K562 (cell line): ENCODE measurements at regions not wholly inside any gene's neighbourhood (a gene's known extent, or its start where the extent isn't known, plus 50 kb on each side); places are given as distances from the start of the nearest gene placed in this dataset.
A peak's percentile ranks its signal among the peaks of the same experiment; 100 is the strongest.

Source experiments
- ATAC-seq: fragments of 200-7000 bp; cut with Tn5 transposase; 3 replicates; pipeline ENCODE4 v1.9.1; 2020; ENCODE audit warnings: moderate library complexity
- BruUV-seq: library from RNA; stranded (reverse); fragments of 400-500 nt; replicated peaks from 2 replicates; lab custom pipeline; 2021; lab: Mats Ljungman, UMichigan
- CTCF ChIA-PET: fragments of 300-600 bp; formaldehyde crosslinking; extraction: SDS; loops from one replicate; lab custom pipeline; 2021; ENCODE audit warnings: low intra/inter-chr PET ratio; lab: Yijun Ruan, JAX
- POLR2A ChIA-PET: fragments of 300-600, 350-650 bp; sonication (Branson Sonifier 250); formaldehyde crosslinking; extraction: SDS; loops from one replicate; lab custom pipeline; 2021; ENCODE audit warnings: antibody characterized with exemption, inconsistent platforms; lab: Yijun Ruan, JAX
- DNase-seq, 4 experiments: peaks; one replicate each; pipeline versions ENCODE4 v3.0.0 to v3.0.0-alpha.2; 2011 to 2018; ENCODE audit warnings: low spot score in 3 of 4, mixed read lengths in 3 of 4; ENCODE audit errors: extremely low read depth in 1 of 4
- FAIRE-seq: peaks from 2 replicates; lab custom pipeline; 2011; peaks lifted over from hg19 to GRCh38; lab: Jason Lieb, UNC
- H2AFZ ChIP-seq: 2 replicates; pipeline ENCODE4 v1.6.0; 2011; ENCODE audit warnings: low read depth, low read length, control low read depth, inconsistent platforms
- H3K27ac ChIP-seq: fragments of 200-600 bp; 3 replicates; pipeline ENCODE4 v1.8.0; 2011; ENCODE audit warnings: low read depth, mild to moderate bottlenecking, control low read depth, inconsistent platforms, low read length, moderate library complexity, mixed read lengths; ENCODE audit errors: extremely low read depth
- H3K27me3 ChIP-seq, 2 experiments: fragments of 300-600 bp in 1 of 2; 2 replicates in 1 of 2; 3 replicates in 1 of 2; pipeline versions ENCODE4 v1.6.0 to v1.8.0; 2011; ENCODE audit warnings: inconsistent platforms in 2 of 2, low read length in 2 of 2, mild to moderate bottlenecking in 1 of 2, mixed read lengths in 1 of 2, moderate library complexity in 1 of 2; ENCODE audit not compliant: control insufficient read depth in 2 of 2, insufficient read depth in 2 of 2
- H3K36me3 ChIP-seq: fragments of 300-600 bp; 3 replicates; pipeline ENCODE4 v1.8.0; 2011; ENCODE audit warnings: mild to moderate bottlenecking, low read length, inconsistent platforms; ENCODE audit not compliant: control insufficient read depth, insufficient read depth
- H3K4me1 ChIP-seq, 2 experiments: fragments of 200-600 bp in 1 of 2; replicated peaks in 1 of 2; 2 replicates in 1 of 2; 3 replicates in 1 of 2; pipeline versions ENCODE4 v1.5.1 to v1.8.0; 2011; ENCODE audit warnings: inconsistent platforms in 2 of 2, low read length in 2 of 2, mild to moderate bottlenecking in 1 of 2, mixed read lengths in 1 of 2, moderate library complexity in 1 of 2; ENCODE audit not compliant: control insufficient read depth in 2 of 2, insufficient read depth in 2 of 2
- H3K4me2 ChIP-seq: 2 replicates; pipeline ENCODE4 v1.6.1; 2011; ENCODE audit warnings: low read length, control low read depth, inconsistent platforms, mixed read lengths; ENCODE audit not compliant: insufficient read depth
- H3K4me3 ChIP-seq: fragments of 200-600 bp; sonication (generic), shearing (Covaris generic); 2 replicates; pipeline ENCODE4 v1.5.1; 2016; ENCODE audit warnings: control low read depth, inconsistent platforms
- H3K79me2 ChIP-seq: fragments of 200-600 bp; 3 replicates; pipeline ENCODE4 v1.8.0; 2011; ENCODE audit warnings: low read length, inconsistent platforms; ENCODE audit not compliant: control insufficient read depth, insufficient read depth
- H3K9ac ChIP-seq, 2 experiments: 2 replicates each; pipeline versions ENCODE4 v1.6.0 to v1.6.1; 2011; ENCODE audit warnings: low read depth in 2 of 2, low read length in 2 of 2, control low read depth in 1 of 2, inconsistent platforms in 1 of 2, mild to moderate bottlenecking in 1 of 2, mixed read lengths in 1 of 2; ENCODE audit not compliant: insufficient read depth in 1 of 2
- H3K9me1 ChIP-seq: one replicate; pipeline ENCODE4 v1.6.0; 2011; ENCODE audit warnings: inconsistent platforms, mild to moderate bottlenecking, low read length, moderate library complexity; ENCODE audit not compliant: control insufficient read depth, insufficient read depth
- H3K9me3 ChIP-seq: replicated peaks from 2 replicates; pipeline ENCODE4 v1.5.1; 2011; ENCODE audit warnings: low read depth, low read length, inconsistent platforms; ENCODE audit not compliant: control insufficient read depth, insufficient read depth
- H4K20me1 ChIP-seq: replicated peaks from 2 replicates; pipeline ENCODE4 v1.6.1; 2011; ENCODE audit warnings: low read length, inconsistent platforms, mixed read lengths; ENCODE audit not compliant: control insufficient read depth, insufficient read depth
- ASH1L ChIP-seq: fragments of 450-650 bp; IDR thresholded peaks from 2 replicates; pipeline ENCODE4 v1.6.1; 2018; ENCODE audit warnings: borderline replicate concordance, mild to moderate bottlenecking, low read depth; ENCODE audit not compliant: partially characterized antibody
- ATF7 ChIP-seq: fragments of 450-650 bp; IDR thresholded peaks from 2 replicates; pipeline ENCODE4 v1.7.1; 2014; ENCODE audit warnings: mild to moderate bottlenecking, moderate library complexity
- FIP1L1 ChIP-seq: fragments of 200-400 bp; formaldehyde crosslinking; IDR thresholded peaks from 2 replicates; pipeline ENCODE4 v1.6.1; 2018; ENCODE audit warnings: mild to moderate bottlenecking, low read depth, low read length; ENCODE audit not compliant: poor library complexity, severe bottlenecking
- LARP7 ChIP-seq: fragments of 450-650 bp; IDR thresholded peaks from 2 replicates; pipeline ENCODE4 v1.6.1; 2016
- RAD21 ChIP-seq, 2 experiments: fragments of 250-450 bp in 1 of 2; fragments of 450-650 bp in 1 of 2; sonication (Bioruptor Pico) in 1 of 2; formaldehyde crosslinking in 1 of 2; IDR thresholded peaks in 1 of 2; conservative IDR thresholded peaks in 1 of 2; 2 replicates each; pipeline versions ENCODE4 v1.4.0 to v1.8.0; 2020 to 2022; ENCODE audit warnings: mild to moderate bottlenecking in 2 of 2, moderate library complexity in 1 of 2
- RBBP5 ChIP-seq: fragments of 200-600 bp; sonication (generic); IDR thresholded peaks from 2 replicates; pipeline ENCODE4 v1.6.1; 2012; ENCODE audit warnings: borderline replicate concordance, mild to moderate bottlenecking, low read length, control low read depth, inconsistent platforms; ENCODE audit not compliant: insufficient read depth, poor library complexity, severe bottlenecking
- RBM22 ChIP-seq: fragments of 200-400 bp; formaldehyde crosslinking; IDR thresholded peaks from 2 replicates; pipeline ENCODE4 v1.6.1; 2018; ENCODE audit warnings: low read length, low read depth; ENCODE audit not compliant: poor library complexity, severe bottlenecking
- RFX7 ChIP-seq: fragments of 250-450 bp; sonication (Bioruptor Pico); IDR thresholded peaks from 2 replicates; pipeline ENCODE4 v1.5.1; 2021; ENCODE audit warnings: mild to moderate bottlenecking
- SIN3A ChIP-seq, 2 experiments: fragments of 150-350 bp in 1 of 2; IDR thresholded peaks; 2 replicates each; pipeline ENCODE4 v1.6.1; 2011 to 2016; ENCODE audit warnings: borderline replicate concordance in 2 of 2, low read depth in 2 of 2, low read length in 2 of 2, mild to moderate bottlenecking in 2 of 2, moderate library complexity in 2 of 2; ENCODE audit not compliant: control insufficient read depth in 1 of 2
- STAT6 ChIP-seq: sonication (generic); formaldehyde crosslinking; IDR thresholded peaks from 2 replicates; pipeline ENCODE4 v1.8.1; 2023; ENCODE audit warnings: mild to moderate bottlenecking, missing genetic modification reagents
- ZNF232 ChIP-seq: sonication (generic); formaldehyde crosslinking; IDR thresholded peaks from 2 replicates; pipeline ENCODE4 v1.8.0; 2022; ENCODE audit warnings: mild to moderate bottlenecking, missing genetic modification reagents
- ZNF263 ChIP-seq: sonication (generic); formaldehyde crosslinking; IDR thresholded peaks from 2 replicates; pipeline ENCODE4 v1.8.0; 2022; ENCODE audit warnings: mild to moderate bottlenecking, missing genetic modification reagents, borderline replicate concordance
- ZNF280A ChIP-seq: fragments of 450-650 bp; IDR thresholded peaks from 2 replicates; pipeline ENCODE4 v1.6.1; 2018; ENCODE audit warnings: mild to moderate bottlenecking, low read depth; ENCODE audit not compliant: partially characterized antibody
- ZNF512 ChIP-seq: IDR thresholded peaks from 2 replicates; pipeline ENCODE4 v1.6.1; 2016; ENCODE audit warnings: missing genetic modification characterization, missing compliant biosample characterization
- WGBS: fragments of 100-300 bp; shearing (Covaris generic); methylation state at CpG from one replicate; pipeline ENCODE4 v1.1.6; 2016; ENCODE audit warnings: low coverage, mixed read lengths; ENCODE audit not compliant: insufficient coverage; ENCODE audit errors: missing lambda C conversion rate; 5-methylcytosine and 5-hydroxymethylcytosine counted together
- in situ Hi-C: fragments of 300-500 bp; cut with MboI; formaldehyde crosslinking; loops from 4 replicates; pipeline ENCODE4 v1.15.0; 2018; ENCODE audit warnings: inconsistent platforms, mixed read lengths
- intact Hi-C: fragments of 100-400 bp; cut with micrococcal nuclease; formaldehyde crosslinking; loops from 2 replicates; pipeline ENCODE4 v1.14.2; 2022
- TF ChIP-seq, protein P1 (sequence below): fragments of 250-450 bp; sonication (Bioruptor Pico); IDR thresholded peaks from 2 replicates; pipeline ENCODE4 v1.4.0; 2020

DNA sequence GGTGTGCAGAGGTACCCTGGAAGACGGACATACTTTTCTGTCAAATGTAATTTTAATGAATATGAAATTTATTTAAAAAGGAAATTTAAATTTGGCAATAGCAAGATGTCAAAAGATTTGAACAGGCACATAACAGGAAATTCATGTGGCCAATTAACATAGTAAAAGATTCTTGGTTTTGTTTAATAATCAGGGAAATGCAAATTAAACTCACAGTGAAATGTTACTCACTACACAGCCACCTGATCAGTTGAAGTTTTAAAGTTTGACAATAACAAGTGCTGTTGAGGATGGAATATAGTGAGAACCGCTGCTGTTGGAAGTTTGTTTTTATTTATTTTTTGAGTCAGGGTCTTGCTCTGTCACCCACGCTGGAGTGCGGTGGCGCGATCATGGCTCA is 63.9 kb downstream of the TEX35 start:
- intact Hi-C loops: no loop called here
- H3K9ac ChIP-seq: no peak overlapping the region
- no peak overlapping the region for H3K4me2 ChIP-seq
- POLR2A ChIA-PET: interaction anchor here (0.6 kb wide), 1 partner anchor 22 kb away, joined by 3 read pairs; no protein-coding TSS in a partner anchor
- FAIRE-seq (peak; percentile 32), DNase-seq (no peak), ATAC-seq (no peak)
- H3K27ac ChIP-seq: no peak overlapping the region
- no peaks in the 10 kb centered on the region for H3K36me3 ChIP-seq
- CTCF ChIA-PET: no interaction called here
- H3K9me3 ChIP-seq: no peaks in the 10 kb centered on the region
- H4K20me1 ChIP-seq: peaks cover 4% of the 10 kb centered on the region; the same call in 1 of the 2 replicates
- H3K27me3 ChIP-seq: peaks cover 2 to 4% of the 10 kb centered on the region in 2 experiments; a peak in 1 of 5 replicates
- in situ Hi-C loops: no loop called here
- H2AFZ ChIP-seq: no peak overlapping the region
- H3K4me1 ChIP-seq: no peaks in the 10 kb centered on the region
- 3% methylated on average over 6 of the region's 6 CpGs for WGBS
- H3K9me1 ChIP-seq: no peaks in the 10 kb centered on the region
- no peak overlapping the region for H3K4me3 ChIP-seq
- no peaks in the 10 kb centered on the region for H3K79me2 ChIP-seq
- BruUV-seq: no TSS peak
- no peak for TF ChIP-seq RFX7 (CRISPR knock-in tag)
- no peak for TF ChIP-seq LARP7
- no peak for TF ChIP-seq ZNF280A
- no peak for TF ChIP-seq RAD21 (CRISPR knock-in tag; conservative IDR thresholded peaks at IDR 0.05 in 1 of 2, IDR thresholded peaks at IDR 0.05 in 1 of 2)
- TF ChIP-seq ZNF512 (tag): no peak
- no peak for TF ChIP-seq RBM22
- no peak for TF ChIP-seq SIN3A (IDR thresholded peaks at IDR 0.05; ENCODE audit: borderline replicate concordance in 2 of 2, control insufficient read depth in 1 of 2, low read depth in 2 of 2, low read length in 2 of 2)
- TF ChIP-seq ZNF232: no peak
- no peak for TF ChIP-seq FIP1L1
- TF ChIP-seq, protein P1, sequence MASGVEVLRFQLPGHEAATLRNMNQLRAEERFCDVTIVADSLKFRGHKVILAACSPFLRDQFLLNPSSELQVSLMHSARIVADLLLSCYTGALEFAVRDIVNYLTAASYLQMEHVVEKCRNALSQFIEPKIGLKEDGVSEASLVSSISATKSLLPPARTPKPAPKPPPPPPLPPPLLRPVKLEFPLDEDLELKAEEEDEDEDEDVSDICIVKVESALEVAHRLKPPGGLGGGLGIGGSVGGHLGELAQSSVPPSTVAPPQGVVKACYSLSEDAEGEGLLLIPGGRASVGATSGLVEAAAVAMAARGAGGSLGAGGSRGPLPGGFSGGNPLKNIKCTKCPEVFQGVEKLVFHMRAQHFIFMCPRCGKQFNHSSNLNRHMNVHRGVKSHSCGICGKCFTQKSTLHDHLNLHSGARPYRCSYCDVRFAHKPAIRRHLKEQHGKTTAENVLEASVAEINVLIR (CRISPR knock-in tag): no peak
- no peak for TF ChIP-seq ATF7
- no peak for TF ChIP-seq STAT6 (CRISPR knock-in tag)
- no peak for TF ChIP-seq RBBP5
- TF ChIP-seq ZNF263 (CRISPR knock-in tag): no peak
- TF ChIP-seq ASH1L: no peak
